ENCODE measurements at regions not wholly inside any gene's neighbourhood (a gene's known extent, or its start where the extent isn't known, plus 50 kb on each side); places are given as distances from the start of the nearest gene placed in this dataset.

DNA sequence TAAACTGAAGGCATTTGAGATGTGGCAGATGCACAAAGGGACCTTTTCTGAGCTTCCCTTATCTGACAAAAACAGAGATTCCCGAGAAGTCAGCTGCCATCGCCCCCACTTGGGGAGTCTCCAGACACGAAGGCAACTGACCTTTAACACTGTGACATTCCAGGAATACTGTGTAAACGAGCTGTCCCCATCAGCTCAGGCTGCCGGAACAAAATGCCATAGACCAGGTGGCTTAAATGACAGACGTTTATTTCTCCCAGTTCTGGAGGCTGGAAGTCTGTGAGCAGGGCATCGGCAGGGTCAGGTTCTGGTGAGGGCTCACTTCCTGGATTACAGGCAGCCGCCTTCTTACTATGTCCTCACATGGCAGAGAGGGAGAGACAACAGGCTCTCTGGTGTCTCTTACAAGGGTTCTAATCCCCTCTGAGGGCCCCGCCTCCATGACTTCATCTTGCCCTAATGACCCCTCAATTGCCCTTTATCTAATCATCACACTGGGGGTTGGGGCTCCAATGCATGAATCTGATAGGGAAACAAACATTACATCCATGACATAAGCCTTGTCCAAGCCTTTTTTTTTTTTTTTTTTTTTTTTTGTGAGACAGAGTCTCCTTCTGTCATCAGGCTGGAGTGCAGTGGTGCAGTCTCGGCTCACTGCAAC, 178.5 kb upstream of the RPL38 start:
- Mint-ChIP-seq H3K4me1 (peaks cover 0 to 2% (median 0%) of the 10 kb centered on the region in 3 donors), H3K4me3 (no peak overlapping the region), H3K27me3 (peaks cover 7 to 10% of the 10 kb centered on the region in 2 donors), H3K36me3 (no peaks in the 10 kb centered on the region), H3K27ac (no peak overlapping the region), H3K9me3 (no peaks in the 10 kb centered on the region)
- Histone ChIP-seq H3K4me1 (ENCODE audit: control insufficient read depth in 1 of 2, extremely low read depth in 1 of 2, insufficient read depth in 2 of 2, low read length in 2 of 2) (no peaks in the 10 kb centered on the region), H3K36me3 (ENCODE audit: control insufficient read depth in 2 of 2, extremely low read depth in 1 of 2, insufficient read depth in 1 of 2, low read length in 1 of 2) (no peaks in the 10 kb centered on the region), H3K4me3 (ENCODE audit: control insufficient read depth in 1 of 2, extremely low read depth in 1 of 2, low read length in 1 of 2) (no peak overlapping the region), H3K9me3 (no peaks in the 10 kb centered on the region), H3K27me3 (replicated peaks in 1 of 2; ENCODE audit: control insufficient read depth in 2 of 2, extremely low read depth in 1 of 2, insufficient read depth in 2 of 2, low read length in 1 of 2) (peaks cover 0 to 15% of the 10 kb centered on the region in 2 experiments), H3K27ac (ENCODE audit: low read length) (no peak overlapping the region)
- CTCF ChIA-PET = no interaction called here
- no peak for DNase-seq
- 60% methylated on average over 7 of the region's 10 CpGs for WGBS (ENCODE audit: insufficient coverage)
- POLR2A ChIA-PET = no interaction called here
- ATAC-seq (replicated peaks in 1 of 4) = no peak

DNA sequence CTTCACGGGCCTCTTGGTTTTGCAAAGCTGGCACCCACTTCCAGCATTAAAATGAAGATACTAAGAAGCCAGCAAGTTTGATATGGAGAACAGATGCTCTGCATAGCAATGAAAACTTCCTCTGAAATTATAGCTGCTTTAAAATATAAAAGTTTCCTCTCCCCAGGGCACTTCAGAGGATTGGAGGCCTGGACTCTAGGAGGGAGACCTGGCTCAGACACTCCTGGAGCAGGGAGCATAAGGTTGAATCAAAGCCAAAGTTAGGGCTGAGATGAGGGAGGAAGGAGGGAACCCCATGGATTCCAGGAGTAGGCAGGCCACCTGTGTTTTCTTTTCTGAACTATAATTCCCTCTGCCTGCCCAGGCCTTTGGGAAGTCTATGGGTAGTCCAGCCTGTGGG, 176.0 kb upstream of the RPL38 start:
- Histone ChIP-seq H3K27ac (ENCODE audit: low read length) (no peak overlapping the region), H3K4me1 (ENCODE audit: control insufficient read depth in 1 of 2, extremely low read depth in 1 of 2, insufficient read depth in 2 of 2, low read length in 2 of 2) (no peaks in the 10 kb centered on the region), H3K27me3 (replicated peaks in 1 of 2; ENCODE audit: control insufficient read depth in 2 of 2, extremely low read depth in 1 of 2, insufficient read depth in 2 of 2, low read length in 1 of 2) (peaks cover 0 to 31% of the 10 kb centered on the region in 2 experiments), H3K4me3 (ENCODE audit: control insufficient read depth in 1 of 2, extremely low read depth in 1 of 2, low read length in 1 of 2) (no peak overlapping the region), H3K36me3 (ENCODE audit: control insufficient read depth in 2 of 2, extremely low read depth in 1 of 2, insufficient read depth in 1 of 2, low read length in 1 of 2) (no peaks in the 10 kb centered on the region), H3K9me3 (no peaks in the 10 kb centered on the region)
- no peak for DNase-seq
- no peaks in the 10 kb centered on the region for H3K36me3 Mint-ChIP-seq
- no peak overlapping the region for H3K27ac Mint-ChIP-seq
- WGBS (ENCODE audit: insufficient coverage) = no CpG with 5 or more reads among the region's 1 CpG
- CTCF ChIA-PET = interaction anchor here in 1 of 2 donors (0.6 kb wide), 1 partner anchor 57 kb away, joined by 8 read pairs; no protein-coding TSS in a partner anchor
- peak in 1 of 4 experiments; percentile 19 for ATAC-seq (replicated peaks in 1 of 4)
- H3K27me3 Mint-ChIP-seq = peaks cover 17 to 25% of the 10 kb centered on the region in 2 donors
- no peaks in the 10 kb centered on the region for H3K4me1 Mint-ChIP-seq
- H3K4me3 Mint-ChIP-seq = no peak overlapping the region
- POLR2A ChIA-PET = no interaction called here
- no peaks in the 10 kb centered on the region for H3K9me3 Mint-ChIP-seq

DNA sequence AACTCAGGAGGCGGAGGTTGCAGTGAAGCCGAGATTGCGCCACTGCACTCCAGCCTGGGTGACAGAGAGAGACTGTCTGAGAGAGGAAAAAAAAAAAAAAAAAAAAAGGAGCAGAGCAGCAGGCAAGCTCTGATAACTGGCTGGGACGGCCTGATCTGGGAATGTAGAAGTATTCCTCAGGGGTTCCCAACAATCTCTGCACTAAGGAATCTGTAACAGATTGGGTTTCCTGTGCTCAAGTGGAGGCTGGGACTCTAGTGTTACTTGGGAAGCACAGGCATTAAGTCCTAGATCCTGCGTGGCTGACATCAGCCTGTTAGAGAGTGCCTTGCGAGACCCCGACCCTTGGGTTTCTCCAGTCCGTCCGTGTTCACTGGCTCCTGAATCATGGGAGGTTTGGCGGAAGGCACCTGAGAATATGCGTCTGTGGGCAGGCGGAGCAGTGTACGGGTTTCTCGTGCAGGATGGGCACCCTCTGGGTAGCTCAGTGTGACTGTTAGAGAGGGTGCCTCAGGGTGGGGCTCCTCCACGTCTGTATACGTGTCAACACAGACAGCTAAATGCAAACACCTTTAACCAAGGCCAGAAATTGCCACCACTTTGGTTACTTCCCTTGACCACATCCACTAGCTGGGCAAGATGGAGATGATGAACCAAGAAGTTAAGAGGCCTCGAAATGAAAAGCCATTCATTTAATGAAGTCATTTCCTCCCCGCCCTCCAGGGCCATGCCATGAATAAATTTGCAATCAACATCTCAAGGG, 174.9 kb upstream of the RPL38 start:
- ATAC-seq (replicated peaks in 1 of 4) (no peak), DNase-seq (no peak)
- CTCF ChIA-PET = no interaction called here
- Histone ChIP-seq H3K36me3 (ENCODE audit: control insufficient read depth in 2 of 2, extremely low read depth in 1 of 2, insufficient read depth in 1 of 2, low read length in 1 of 2) (no peaks in the 10 kb centered on the region), H3K27me3 (replicated peaks in 1 of 2; ENCODE audit: control insufficient read depth in 2 of 2, extremely low read depth in 1 of 2, insufficient read depth in 2 of 2, low read length in 1 of 2) (peaks cover 0 to 32% of the 10 kb centered on the region in 2 experiments), H3K4me3 (ENCODE audit: control insufficient read depth in 1 of 2, extremely low read depth in 1 of 2, low read length in 1 of 2) (no peak overlapping the region), H3K4me1 (ENCODE audit: control insufficient read depth in 1 of 2, extremely low read depth in 1 of 2, insufficient read depth in 2 of 2, low read length in 2 of 2) (no peaks in the 10 kb centered on the region), H3K9me3 (no peaks in the 10 kb centered on the region), H3K27ac (ENCODE audit: low read length) (no peak overlapping the region)
- Mint-ChIP-seq H3K27ac (no peak overlapping the region), H3K9me3 (no peaks in the 10 kb centered on the region), H3K4me3 (no peak overlapping the region), H3K27me3 (peaks cover 17 to 25% of the 10 kb centered on the region in 2 donors), H3K36me3 (no peaks in the 10 kb centered on the region), H3K4me1 (no peaks in the 10 kb centered on the region)
- POLR2A ChIA-PET = no interaction called here
- WGBS (ENCODE audit: insufficient coverage) = 92% methylated on average over 12 of the region's 18 CpGs

DNA sequence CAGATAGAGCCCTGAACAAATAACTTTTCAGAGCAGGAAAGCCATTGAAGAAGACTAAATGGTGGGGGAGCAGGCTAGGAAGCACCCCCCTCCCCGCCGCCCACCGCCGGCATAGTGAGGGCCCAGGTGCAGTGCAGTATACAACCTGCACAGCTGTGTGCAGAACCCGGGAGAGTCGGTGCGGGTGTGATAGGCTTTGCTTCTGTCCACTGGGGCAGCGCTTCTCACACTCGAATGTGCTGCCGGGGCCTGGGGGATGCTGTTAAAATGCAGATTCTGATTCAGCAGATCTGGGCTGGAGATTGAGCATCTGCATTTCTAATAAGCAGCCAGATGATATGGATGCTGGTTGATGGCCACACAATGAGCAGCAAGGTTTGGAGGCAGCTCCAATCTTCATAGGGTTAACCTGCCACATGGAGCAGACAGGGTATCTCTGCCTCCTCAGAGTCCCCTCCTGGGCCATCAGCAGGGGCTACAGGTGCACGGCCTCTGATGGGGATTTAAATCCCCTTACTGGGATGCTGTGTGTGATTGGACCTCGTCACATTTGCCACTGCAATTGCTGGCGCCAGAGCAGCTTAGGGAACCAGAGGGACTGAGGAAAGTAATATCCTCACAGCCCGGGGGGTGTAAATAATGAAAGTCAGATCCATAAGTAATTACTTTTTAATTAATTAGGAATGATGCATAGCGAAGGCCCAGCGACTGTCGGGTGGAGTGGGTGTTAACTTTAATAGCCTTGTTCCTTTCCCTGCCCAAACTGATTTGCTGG, 172.0 kb upstream of the RPL38 start:
- no peak overlapping the region for H3K4me3 Mint-ChIP-seq
- Histone ChIP-seq H3K4me3 (ENCODE audit: control insufficient read depth in 1 of 2, extremely low read depth in 1 of 2, low read length in 1 of 2) (no peak overlapping the region), H3K27ac (ENCODE audit: low read length) (no peak overlapping the region), H3K9me3 (no peaks in the 10 kb centered on the region), H3K4me1 (ENCODE audit: control insufficient read depth in 1 of 2, extremely low read depth in 1 of 2, insufficient read depth in 2 of 2, low read length in 2 of 2) (no peaks in the 10 kb centered on the region), H3K27me3 (replicated peaks in 1 of 2; ENCODE audit: control insufficient read depth in 2 of 2, extremely low read depth in 1 of 2, insufficient read depth in 2 of 2, low read length in 1 of 2) (peaks cover 0 to 34% of the 10 kb centered on the region in 2 experiments), H3K36me3 (ENCODE audit: control insufficient read depth in 2 of 2, extremely low read depth in 1 of 2, insufficient read depth in 1 of 2, low read length in 1 of 2) (no peaks in the 10 kb centered on the region)
- no peak overlapping the region for H3K27ac Mint-ChIP-seq
- DNase-seq (no peak), ATAC-seq (replicated peaks in 1 of 4) (no peak)
- H3K27me3 Mint-ChIP-seq = peaks cover 17 to 22% of the 10 kb centered on the region in 2 donors
- ChIA-PET POLR2A (no interaction called here), CTCF (no interaction called here)
- H3K4me1 Mint-ChIP-seq = no peaks in the 10 kb centered on the region
- H3K36me3 Mint-ChIP-seq = no peaks in the 10 kb centered on the region
- no peaks in the 10 kb centered on the region for H3K9me3 Mint-ChIP-seq
- 86% methylated on average over 10 of the region's 17 CpGs for WGBS (ENCODE audit: insufficient coverage)

DNA sequence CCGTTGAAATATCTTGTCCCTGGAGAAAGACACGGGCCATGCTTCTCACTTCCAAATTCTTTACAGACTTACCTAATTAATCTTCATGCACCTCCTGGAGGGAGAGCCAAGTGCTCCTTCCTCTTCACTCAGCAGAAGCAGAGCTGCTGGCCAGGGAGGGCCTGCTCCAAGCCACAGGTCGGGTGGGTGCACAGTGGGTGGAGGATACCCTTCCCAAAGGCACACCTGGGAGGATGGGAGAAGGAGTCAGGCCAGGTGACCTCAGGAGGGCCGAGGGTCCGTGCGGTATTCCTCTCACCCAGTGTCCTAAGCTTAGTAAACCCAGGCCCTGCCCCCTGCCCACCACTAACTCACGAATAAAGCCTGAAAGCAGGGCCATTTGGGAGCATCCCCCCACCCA, 171.3 kb upstream of the RPL38 start:
- no peaks in the 10 kb centered on the region for H3K4me1 Mint-ChIP-seq
- peaks cover 17 to 23% of the 10 kb centered on the region in 2 donors for H3K27me3 Mint-ChIP-seq
- H3K36me3 ChIP-seq (ENCODE audit: control insufficient read depth in 2 of 2, extremely low read depth in 1 of 2, insufficient read depth in 1 of 2, low read length in 1 of 2) = no peaks in the 10 kb centered on the region
- H3K4me3 Mint-ChIP-seq = no peak overlapping the region
- peaks cover 0 to 34% of the 10 kb centered on the region in 2 experiments for H3K27me3 ChIP-seq (replicated peaks in 1 of 2; ENCODE audit: control insufficient read depth in 2 of 2, extremely low read depth in 1 of 2, insufficient read depth in 2 of 2, low read length in 1 of 2)
- WGBS (ENCODE audit: insufficient coverage) = 17% methylated on average over 2 of the region's 7 CpGs
- no peak overlapping the region for H3K4me3 ChIP-seq (ENCODE audit: control insufficient read depth in 1 of 2, extremely low read depth in 1 of 2, low read length in 1 of 2)
- POLR2A ChIA-PET = no interaction called here
- H3K9me3 ChIP-seq = no peaks in the 10 kb centered on the region
- no peak overlapping the region for H3K27ac ChIP-seq (ENCODE audit: low read length)
- no peak for DNase-seq
- no peak for ATAC-seq (replicated peaks in 1 of 4)
- H3K9me3 Mint-ChIP-seq = no peaks in the 10 kb centered on the region
- no peaks in the 10 kb centered on the region for H3K4me1 ChIP-seq (ENCODE audit: control insufficient read depth in 1 of 2, extremely low read depth in 1 of 2, insufficient read depth in 2 of 2, low read length in 2 of 2)
- CTCF ChIA-PET = no interaction called here
- no peak overlapping the region for H3K27ac Mint-ChIP-seq
- H3K36me3 Mint-ChIP-seq = no peaks in the 10 kb centered on the region

DNA sequence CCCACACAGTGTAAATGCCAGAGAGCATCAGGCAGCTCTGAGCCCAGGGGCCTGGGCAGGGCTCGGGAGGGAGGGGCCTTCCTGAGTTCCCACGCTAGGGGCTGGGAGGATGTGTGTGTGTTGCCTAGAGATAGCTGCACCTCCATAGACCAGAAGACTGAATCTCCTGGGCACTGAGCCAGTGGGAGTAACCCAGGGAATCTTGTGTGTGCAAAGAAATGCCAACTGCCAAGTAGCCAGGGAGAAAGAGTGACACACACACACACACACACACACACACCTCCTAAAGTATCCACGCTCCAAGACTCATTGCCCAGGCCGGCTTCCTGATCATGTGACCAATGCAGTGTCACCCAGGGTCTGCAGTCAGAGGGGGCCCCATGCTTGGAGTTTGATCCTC, 166.2 kb upstream of the RPL38 start:
- ChIA-PET CTCF (no interaction called here), POLR2A (no interaction called here)
- 81% methylated on average over 2 of the region's 4 CpGs for WGBS (ENCODE audit: insufficient coverage)
- Histone ChIP-seq H3K36me3 (ENCODE audit: control insufficient read depth in 2 of 2, extremely low read depth in 1 of 2, insufficient read depth in 1 of 2, low read length in 1 of 2) (no peaks in the 10 kb centered on the region), H3K4me1 (ENCODE audit: control insufficient read depth in 1 of 2, extremely low read depth in 1 of 2, insufficient read depth in 2 of 2, low read length in 2 of 2) (no peaks in the 10 kb centered on the region), H3K27ac (ENCODE audit: low read length) (no peak overlapping the region), H3K27me3 (replicated peaks in 1 of 2; ENCODE audit: control insufficient read depth in 2 of 2, extremely low read depth in 1 of 2, insufficient read depth in 2 of 2, low read length in 1 of 2) (peaks cover 0 to 15% of the 10 kb centered on the region in 2 experiments), H3K9me3 (no peaks in the 10 kb centered on the region), H3K4me3 (ENCODE audit: control insufficient read depth in 1 of 2, extremely low read depth in 1 of 2, low read length in 1 of 2) (no peak overlapping the region)
- Mint-ChIP-seq H3K4me3 (no peak overlapping the region), H3K9me3 (no peaks in the 10 kb centered on the region), H3K27me3 (peaks cover 4 to 5% of the 10 kb centered on the region in 2 donors), H3K27ac (no peak overlapping the region), H3K4me1 (no peaks in the 10 kb centered on the region), H3K36me3 (no peaks in the 10 kb centered on the region)
- DNase-seq (no peak), ATAC-seq (replicated peaks in 1 of 4) (no peak)
